HK-2 (cell line): ENCODE measurements at regions not wholly inside any gene's neighbourhood (a gene's known extent, or its start where the extent isn't known, plus 50 kb on each side); places are given as distances from the start of the nearest gene placed in this dataset.

Experiments
- DNase-seq: peaks from one replicate; pipeline ENCODE4 v3.0.0-alpha.2; 2018; ENCODE audit not compliant: unreplicated experiment

DNA sequence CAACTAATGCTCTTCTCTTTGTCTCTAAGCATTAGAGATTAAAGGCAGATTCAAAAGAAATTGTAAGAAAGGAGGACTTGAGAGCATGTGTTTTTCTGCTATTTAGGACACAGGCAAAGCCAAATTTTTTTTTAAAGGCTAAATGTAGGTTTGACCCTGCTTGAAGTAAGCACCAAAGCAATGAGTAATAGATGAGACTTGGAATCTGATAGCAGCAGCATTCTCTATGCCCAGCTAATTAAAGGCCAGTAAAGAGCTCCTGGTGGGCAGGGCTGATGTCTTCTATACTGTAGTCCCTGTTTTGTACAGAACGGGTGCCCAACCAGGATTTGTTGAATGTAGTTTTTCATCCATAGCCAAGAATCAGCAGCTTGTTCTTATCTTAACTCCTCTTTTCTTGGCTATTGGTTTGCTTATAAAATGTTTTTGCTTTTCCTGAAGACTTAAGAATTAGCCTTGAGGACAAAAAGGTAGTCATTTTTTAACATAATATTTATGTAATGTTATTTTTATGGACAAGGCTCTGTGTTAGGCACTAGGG is 179.6 kb downstream of the LMO4 start:
- DNase-seq: no peak

DNA sequence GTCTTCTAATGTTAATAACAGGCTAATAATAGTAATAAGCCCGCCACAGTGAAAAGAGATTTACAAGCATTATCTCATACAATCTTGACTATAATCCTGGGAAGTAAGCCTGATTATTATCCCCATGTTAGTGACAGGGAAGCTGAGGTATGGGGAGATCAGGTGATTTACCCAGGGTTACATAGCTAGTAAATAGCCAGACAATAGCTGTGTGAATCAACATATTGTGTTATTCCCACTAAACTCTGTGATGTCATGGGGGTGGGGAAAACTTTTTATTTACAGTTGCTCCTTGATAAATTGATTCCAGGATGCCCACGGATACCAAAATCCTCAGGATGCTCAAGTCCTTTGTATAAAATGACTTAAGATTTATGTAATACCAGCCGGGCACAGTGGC is 181.9 kb downstream of the LMO4 start:
- no peak for DNase-seq

DNA sequence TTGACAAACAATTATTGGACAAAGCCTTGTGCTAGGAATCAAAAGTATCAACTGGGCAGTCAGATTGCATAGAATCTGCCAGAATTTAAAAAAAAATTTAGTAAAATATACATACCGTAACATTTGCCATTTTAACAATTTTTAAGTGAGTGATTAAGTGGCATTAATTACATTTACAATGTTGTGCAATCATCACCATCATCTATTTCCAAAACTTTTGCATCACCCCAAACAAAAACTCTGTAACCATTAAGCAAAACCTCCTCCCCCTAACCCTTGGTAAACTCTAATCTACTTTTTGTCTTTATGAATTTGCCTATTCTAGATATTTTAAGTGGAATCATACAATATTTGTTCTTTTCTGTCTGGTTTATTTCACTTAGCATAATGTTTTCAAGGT is 182.8 kb downstream of the LMO4 start:
- DNase-seq: no peak

DNA sequence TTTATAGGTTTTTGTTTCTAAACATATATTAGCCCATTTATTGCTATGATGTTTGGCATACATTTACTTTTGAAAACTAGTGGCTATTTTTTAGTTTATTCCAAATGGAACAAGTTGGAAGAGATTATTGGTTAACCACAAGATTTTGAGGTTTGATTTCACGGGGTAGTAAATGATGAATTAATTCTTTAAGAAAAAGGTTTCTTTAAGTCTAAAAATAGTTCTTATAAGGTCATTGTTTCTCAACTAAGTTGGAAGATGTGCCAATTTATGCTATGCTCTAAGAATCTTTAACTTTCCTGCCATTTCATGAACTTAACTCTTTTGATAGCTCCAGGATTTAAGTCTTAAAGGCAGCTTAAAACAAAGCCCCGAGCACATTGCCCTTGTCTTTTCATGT is 183.8 kb downstream of the LMO4 start:
- DNase-seq: no peak

DNA sequence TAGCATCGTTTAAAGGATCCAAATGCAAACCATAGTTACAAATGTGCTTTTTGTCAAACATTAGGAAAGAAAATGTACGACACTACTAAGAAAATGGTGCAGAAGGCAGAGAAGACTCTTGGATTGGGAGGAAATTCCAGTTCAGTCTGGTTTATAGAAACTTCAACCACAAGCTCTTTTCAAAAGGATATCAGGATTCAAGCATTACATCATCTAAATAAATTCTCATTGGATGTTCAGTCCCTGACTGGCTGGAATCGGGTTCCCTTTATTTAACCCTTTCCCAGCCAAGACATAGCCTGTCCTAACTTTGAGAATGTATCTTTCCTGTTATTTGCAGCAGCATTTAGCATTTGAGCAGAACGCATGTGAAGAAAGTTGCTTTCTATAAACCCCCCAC is 184.6 kb downstream of the LMO4 start:
- no peak for DNase-seq

DNA sequence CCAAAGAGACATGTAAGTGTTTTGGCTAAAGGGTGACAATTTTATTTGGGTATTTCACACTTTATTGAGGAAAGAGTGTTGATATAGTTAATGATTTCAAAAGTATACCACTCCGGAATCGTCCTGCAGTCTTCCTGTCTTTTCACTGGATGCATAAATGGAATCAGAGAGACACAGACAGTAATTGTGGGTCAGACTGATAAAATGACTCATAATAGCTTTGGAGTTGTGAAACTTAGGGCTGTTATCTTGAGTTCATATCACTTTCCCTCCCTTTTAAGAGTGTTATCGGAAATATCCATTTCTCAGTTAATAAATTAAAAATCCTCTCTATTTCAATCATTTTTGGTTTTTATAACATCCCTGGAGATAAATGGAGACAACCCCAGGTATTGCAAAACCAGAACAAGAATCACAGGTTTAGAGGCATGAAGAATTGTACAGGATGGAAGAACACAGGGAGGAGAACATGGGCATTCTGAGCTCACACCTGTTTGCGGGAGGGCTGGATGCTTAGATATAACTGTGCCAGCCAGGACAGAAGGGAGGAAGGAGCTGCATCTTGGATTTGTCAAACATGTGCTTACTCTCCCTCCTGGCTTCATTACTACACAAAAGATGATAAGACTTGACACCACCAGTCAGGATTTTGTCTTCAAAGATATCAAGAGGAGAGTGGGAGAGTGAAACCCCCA is 185.4 kb downstream of the LMO4 start:
- DNase-seq: no peak

DNA sequence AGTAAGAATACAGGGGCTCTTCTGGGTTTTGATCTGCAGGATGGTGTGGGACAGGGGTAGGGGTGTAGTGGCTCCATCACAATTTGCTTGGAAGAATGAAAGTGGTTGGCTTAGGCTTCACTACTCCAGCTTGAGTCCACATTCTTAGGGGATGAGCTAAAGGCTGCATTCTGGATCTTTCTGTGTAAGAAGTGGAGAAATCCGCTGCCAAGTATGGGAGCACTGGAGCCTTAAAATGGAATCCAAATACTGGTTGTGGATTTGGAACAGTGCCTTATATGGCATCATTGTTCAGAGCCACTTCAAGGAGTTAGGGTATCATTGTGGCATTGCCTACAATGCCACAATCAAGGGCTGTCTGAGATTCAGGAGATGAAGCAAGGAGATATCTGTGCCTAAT is 187.1 kb downstream of the LMO4 start:
- DNase-seq: no peak

DNA sequence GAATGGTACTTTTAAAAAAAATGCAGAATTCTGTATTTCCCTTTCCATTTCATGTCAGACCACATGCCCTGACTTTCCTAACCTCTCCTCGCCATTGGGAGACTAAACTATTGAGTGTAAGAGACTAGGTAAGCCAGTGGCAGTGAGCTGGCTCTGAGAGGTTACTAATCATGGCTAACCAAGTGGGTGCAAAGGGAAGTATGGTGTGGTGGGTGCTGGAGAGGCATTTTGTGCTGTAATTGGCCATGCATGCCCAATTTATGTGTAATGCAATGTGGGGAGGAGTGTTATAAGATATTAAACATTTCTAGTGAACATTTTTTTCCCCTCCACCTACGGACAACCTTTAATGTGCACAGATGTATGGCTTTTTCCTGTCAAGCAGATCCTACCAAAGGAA is 190.1 kb downstream of the LMO4 start:
- DNase-seq: no peak

DNA sequence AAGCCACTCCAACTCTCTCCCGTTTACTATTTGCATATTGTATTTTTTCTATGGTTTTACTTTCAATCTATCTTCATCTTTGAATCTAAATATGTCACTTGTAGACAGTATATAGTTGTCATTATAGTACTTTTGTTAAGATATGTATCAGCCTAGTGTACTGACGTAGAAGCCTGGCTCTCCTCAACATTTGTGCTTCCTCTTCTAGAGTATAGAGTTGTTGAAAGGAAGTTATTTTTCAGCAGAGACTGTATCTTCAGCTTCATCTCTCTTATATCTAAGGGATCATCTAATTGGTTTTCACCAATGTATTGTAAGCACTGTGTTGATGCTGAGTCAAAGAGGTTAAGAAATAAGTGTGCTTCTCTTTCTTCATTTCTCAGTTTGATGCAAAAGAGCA is 192.8 kb downstream of the LMO4 start:
- no peak for DNase-seq

DNA sequence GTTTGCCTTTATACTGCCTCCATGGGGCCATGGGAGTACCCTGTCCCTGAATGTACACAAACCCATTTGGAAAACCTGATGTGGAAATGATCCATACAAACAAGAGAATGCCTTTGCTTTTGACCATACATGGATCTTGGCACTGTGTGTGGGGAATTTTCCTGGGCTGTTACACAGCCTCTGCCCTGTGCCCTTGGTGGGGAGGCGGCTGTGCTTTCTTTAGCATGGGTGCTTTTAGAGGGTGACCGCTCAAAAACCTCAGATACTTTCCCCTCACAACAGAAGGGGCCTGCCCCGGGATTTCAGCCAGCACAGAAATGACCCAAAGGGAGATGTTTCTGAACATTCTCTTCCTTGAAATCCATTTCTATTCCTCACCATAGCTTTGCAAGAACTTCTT is 194.8 kb downstream of the LMO4 start:
- DNase-seq: no peak

DNA sequence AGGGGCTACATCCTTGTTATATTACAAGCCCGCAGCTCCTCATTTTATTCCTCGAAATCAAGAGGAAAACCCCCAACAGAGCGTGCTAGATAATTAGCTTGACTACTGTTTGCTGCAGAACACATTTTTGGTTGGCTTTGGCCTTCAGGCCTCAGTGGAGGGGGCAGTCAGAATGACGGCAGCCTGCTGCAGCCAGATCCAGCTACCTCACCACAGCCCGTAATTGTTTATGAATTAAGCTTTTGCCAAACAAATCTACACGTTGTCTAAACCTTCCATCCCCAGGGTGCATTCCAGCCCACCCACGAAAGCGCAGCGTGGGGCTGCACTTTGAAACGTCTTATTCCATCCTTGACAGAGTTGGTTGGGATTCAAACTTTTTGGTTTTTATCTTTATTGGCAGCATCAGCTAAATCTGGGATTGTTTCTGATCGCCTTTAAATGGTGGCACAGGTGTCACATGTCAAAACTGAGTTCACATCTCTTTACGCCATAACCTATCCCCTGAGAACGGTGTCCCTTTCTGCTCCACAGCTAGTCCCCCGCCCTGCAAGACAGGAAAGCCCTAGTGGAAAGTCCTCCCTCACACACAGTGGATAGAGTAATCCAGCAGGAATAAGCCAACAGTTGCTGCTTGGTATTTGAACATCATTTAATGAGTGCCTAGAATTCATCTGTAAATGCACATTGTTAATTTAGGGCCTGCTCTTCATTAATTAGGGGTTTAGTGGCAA is 195.5 kb downstream of the LMO4 start:
- no peak for DNase-seq

DNA sequence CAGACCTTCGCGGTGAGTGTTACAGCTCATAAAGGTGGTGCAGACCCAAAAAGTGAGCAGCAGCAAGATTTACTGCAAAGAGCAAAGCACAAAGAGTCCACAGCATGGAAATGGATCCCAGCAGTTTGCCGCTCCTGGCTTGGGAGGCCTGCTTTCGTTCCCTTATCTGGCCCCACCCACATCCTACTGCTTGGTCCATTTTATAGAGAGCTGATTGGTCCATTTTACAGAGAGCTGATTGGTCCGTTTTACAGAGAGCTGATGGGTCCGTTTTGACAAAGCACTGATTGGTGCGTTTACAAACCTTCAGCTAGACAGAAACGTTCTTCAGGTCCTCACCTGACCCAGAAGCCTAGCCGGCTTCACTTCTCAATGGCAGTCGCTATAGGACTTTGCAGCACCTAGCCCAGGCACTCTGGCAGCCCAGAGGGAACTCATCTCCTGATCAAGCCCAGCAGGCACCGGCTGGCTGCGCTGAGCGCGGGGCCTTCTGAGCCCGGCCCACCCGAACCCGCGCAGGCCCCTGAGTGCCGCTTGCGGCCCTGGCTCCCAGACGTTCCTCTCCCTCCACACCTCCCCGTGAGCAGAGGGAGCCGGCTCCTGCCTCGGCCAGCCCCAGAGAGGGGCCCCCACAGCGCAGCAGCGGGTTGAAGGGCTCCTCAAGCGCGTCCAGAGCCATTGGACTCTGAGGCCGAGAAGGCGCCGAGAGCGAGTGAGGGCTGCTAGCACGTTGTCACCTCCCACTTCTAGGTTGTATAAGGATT is 200.3 kb downstream of the LMO4 start:
- no peak for DNase-seq

DNA sequence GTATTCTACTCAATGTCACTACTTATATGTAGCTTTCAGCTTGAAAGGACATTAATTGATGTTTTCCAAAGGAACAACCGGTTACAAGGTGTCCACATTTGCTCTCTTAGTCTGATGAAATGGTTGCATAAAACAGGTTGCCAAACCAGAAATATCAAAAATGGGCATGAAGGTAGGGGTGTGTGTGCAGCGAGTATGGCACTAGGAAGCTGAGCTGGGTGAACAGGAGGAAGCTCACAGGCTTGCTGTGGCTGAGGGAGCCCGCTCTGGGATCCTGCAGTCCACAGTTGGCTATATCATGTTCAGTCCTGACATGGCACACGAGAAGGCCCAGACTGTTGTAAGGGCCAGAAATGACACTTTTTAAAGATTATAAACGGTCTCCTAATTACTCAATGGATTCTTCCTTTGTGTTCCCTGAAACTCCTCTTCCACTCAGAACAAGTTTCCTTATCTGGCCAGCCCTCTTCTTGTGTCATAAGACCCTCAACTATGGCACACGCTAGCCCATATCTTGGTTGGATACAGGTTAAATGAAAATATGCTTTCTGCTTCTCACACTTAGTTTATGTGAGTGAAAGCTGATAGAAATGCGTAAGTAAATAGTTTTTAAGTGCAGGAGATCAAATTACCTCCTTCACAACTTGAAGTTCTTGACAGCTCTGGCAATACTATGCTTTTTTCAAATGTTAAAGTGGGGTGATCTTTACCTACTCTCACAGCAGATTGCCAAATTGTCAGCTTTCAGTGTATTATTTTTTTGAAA is 201.5 kb downstream of the LMO4 start:
- DNase-seq: no peak

DNA sequence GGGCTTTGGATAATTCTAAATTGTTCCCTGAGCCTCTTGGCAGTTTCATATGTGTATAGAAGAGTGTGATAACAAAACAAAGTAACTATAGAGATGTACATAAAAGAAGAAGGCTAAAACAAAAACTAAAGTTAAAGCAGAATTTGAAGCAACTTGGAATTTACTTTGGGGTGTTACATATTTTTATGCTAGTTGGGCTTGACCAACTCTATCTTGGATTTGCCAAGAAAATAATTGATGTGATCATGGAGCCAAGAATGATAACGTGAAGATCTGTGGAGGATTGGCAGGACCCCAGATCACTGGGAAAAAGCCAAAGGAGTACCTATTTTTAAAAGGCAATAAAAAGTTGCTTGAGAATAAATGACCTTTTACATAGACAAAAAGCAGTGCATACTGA is 206.9 kb downstream of the LMO4 start:
- no peak for DNase-seq

DNA sequence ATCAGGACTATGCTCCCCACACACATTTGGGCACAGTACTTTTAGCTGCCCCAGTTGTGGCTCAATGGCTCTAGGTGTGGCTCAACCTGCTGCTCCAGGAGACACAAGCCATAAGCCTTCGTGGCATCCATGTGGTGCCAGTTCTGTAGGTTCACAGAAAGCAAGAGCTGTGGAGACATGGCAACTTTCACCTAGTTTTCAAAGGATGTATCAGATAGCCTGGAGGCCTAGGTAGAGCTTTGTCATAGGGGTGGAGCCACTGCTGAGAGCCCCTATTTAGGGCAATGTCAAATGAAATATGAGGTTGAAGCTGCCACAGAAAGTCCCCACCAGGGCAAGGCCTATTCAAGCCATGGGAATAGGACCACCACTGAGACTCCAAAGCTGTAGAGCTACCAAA is 210.5 kb downstream of the LMO4 start:
- DNase-seq: no peak

DNA sequence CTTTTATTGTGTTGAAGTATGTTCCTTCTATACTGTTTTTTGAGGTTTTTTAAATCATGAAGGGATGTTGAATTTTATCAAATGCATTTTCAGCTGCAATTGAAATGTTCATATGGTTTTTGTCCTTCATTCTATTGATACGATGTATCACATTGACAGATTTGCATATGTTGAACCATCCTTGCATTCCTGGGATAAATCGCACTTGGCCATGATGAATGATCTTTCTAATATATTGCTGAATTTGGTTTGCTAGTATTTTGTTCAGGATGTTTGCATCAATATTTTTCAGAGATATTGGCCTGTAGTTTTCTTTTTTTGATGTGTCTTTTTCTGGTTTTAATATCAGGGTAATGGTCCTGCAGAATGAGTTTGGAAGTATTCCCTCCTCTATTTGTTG is 214.0 kb downstream of the LMO4 start:
- no peak for DNase-seq

DNA sequence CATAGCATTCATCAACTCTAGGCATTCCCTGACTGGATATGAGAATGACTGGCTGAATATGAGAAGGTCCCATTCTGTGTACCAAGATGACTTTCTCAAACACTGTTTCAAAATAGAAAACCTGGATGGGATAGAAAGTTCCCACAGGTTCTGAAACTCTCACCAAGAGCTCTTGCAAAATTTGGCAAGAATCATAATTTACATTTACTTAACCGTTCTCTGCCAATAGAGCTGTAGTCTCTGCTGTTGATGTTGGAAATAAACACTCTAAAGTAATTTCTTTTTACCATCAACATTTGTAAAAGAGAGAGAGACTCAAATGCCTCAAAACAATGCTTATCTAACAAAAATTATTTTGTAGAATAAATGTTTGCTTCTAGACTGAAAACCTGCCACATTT is 221.1 kb downstream of the LMO4 start:
- DNase-seq: no peak

DNA sequence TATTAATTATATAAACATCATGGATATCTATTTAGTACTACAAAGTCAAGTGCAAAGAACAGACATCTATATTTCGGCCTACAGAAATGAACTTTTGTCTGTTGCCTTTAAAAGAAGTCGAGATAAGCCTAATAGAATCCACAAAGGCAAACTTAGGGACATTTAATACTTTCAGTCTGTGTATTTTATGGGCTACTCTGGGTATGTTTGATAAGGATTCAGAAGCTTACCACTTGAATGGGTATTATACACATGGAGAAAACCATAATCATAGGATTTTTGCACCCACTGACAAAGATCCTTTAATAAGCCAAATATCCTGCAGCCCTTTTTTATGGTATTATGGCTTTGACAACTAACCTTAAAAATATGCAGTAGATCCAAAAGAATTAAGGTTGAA is 224.8 kb downstream of the LMO4 start:
- no peak for DNase-seq

DNA sequence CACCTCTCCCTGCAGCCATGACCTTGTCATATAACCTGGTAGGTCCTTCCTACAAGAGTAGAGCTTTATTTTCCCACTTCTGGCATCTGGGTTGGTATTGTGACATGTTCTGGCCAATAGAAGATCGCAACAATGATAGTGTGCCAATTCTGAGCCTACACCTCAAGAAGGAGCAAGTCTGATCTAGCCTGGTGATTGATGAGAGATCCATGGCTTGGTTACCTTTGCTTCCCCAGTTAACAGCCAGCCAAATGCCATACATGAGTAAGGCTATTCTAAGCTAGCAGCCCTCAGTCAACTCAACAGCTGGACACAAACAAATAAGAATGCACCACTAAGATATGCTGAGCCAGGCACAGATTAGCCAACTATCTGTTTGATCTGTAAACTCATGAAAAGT is 226.7 kb downstream of the LMO4 start:
- DNase-seq: no peak

DNA sequence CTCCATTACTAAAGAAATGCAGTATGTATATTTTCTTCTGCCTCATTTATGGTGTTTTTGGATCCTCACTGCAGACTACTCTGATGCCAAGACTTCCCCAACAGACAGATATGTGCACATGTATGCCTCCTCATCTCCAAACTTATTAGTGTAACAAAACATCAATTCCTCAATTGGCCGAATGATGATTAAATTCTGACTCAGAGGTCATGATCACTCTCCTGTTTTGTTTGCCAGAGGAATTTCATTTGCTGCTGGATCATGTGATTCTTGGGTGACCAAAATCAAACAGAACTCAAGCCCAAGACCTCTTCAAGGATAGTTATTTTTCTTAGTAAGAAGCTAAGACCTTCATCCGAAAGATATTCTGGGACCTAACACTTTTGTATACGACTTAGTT is 227.6 kb downstream of the LMO4 start:
- no peak for DNase-seq

DNA sequence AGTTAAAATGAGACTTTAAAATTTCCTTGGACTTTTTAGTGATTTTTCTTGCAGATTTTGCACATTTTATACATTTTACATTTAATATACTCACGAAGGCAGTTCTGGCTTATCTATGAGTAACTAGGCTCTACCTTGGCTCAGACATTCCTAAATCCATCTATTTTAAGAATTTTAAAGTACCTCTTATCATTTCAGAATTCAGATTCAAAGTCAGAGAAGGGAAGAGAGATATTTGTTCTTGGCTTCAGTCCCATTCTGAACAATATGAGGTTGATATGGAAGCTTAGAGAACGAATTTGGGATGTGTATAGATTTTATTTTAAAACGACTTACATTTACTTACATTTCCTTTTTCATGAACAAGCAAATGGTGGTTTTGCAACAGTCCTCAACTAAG is 230.2 kb downstream of the LMO4 start:
- DNase-seq: no peak

DNA sequence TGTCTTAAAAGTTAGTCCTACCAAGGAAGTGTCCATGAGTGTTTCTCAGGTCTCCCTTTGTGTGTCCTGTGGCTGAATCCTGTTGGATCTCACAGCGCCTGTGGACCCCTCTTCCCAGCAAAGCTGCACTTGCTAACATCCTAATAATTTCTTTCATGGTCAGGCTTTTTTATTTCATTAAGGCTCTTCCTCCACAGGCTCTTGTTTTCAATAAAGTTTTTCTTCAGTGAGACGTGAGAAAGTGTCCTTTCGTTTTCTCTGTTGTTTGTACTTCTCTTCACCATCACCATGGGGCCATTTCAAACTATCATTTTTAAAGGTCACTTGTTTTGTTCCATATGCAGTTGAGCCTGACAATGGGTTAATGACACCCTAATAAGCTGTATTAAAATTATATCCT is 231.5 kb downstream of the LMO4 start:
- no peak for DNase-seq
